ENCODE measurements at regions not wholly inside any gene's neighbourhood (a gene's known extent, or its start where the extent isn't known, plus 50 kb on each side); places are given as distances from the start of the nearest gene placed in this dataset.
"Not testable (repeated sequence)": the region's sequence is repeated elsewhere in the genome, so short reads cannot be mapped to it uniquely, and the experiment has no call there.

GRCh38 chr12:128111333-128111732 lies 155.6 kb upstream of the TMEM132C start:
- Histone ChIP-seq H3K36me3 (no peaks in the 10 kb centered on the region), H3K4me3 (ENCODE audit: low read depth, low read length) (no peak overlapping the region), H3K27ac (no peak overlapping the region), H3K27me3 (ENCODE audit: insufficient read depth, low read depth, severe bottlenecking) (no peaks in the 10 kb centered on the region), H3K9me3 (ENCODE audit: severe bottlenecking) (no peaks in the 10 kb centered on the region)
- no peak for DNase-seq
- no peak for TF ChIP-seq CTCF (IDR thresholded peaks at IDR 0.05; ENCODE audit: low read depth, low read length)

GRCh38 chr12:128111951-128112350 lies 155.0 kb upstream of the TMEM132C start:
- DNase-seq: no peak
- Histone ChIP-seq H3K4me3 (ENCODE audit: low read depth, low read length) (no peak overlapping the region), H3K9me3 (ENCODE audit: severe bottlenecking) (no peaks in the 10 kb centered on the region), H3K27me3 (ENCODE audit: insufficient read depth, low read depth, severe bottlenecking) (no peaks in the 10 kb centered on the region), H3K36me3 (no peaks in the 10 kb centered on the region), H3K27ac (no peak overlapping the region)
- TF ChIP-seq CTCF (IDR thresholded peaks at IDR 0.05; ENCODE audit: low read depth, low read length): no peak

GRCh38 chr12:128113250-128113649 lies 153.7 kb upstream of the TMEM132C start:
- H3K4me3 ChIP-seq (ENCODE audit: low read depth, low read length); H3K27me3 ChIP-seq (ENCODE audit: insufficient read depth, low read depth, severe bottlenecking); H3K36me3 ChIP-seq; DNase-seq; H3K27ac ChIP-seq; H3K9me3 ChIP-seq (ENCODE audit: severe bottlenecking): not testable (repeated sequence)

GRCh38 chr12:128114485-128114884 lies 152.5 kb upstream of the TMEM132C start:
- no peaks in the 10 kb centered on the region for H3K27me3 ChIP-seq (ENCODE audit: insufficient read depth, low read depth, severe bottlenecking)
- H3K4me3 ChIP-seq (ENCODE audit: low read depth, low read length): no peak overlapping the region
- no peak for DNase-seq
- H3K36me3 ChIP-seq: no peaks in the 10 kb centered on the region
- no peak overlapping the region for H3K27ac ChIP-seq
- TF ChIP-seq CTCF (IDR thresholded peaks at IDR 0.05; ENCODE audit: low read depth, low read length): no peak
- H3K9me3 ChIP-seq (ENCODE audit: severe bottlenecking): no peaks in the 10 kb centered on the region

- no peaks in the 10 kb centered on the region for H3K9me3 ChIP-seq (ENCODE audit: severe bottlenecking)
- no peak overlapping the region for H3K27ac ChIP-seq
- no peaks in the 10 kb centered on the region for H3K36me3 ChIP-seq
- H3K4me3 ChIP-seq (ENCODE audit: low read depth, low read length): no peak overlapping the region
- TF ChIP-seq CTCF (IDR thresholded peaks at IDR 0.05; ENCODE audit: low read depth, low read length): no peak
- no peaks in the 10 kb centered on the region for H3K27me3 ChIP-seq (ENCODE audit: insufficient read depth, low read depth, severe bottlenecking)
- no peak for DNase-seq
These were observed 150.4 kb upstream of the TMEM132C start for GRCh38 chr12:128116537-128116936.

GRCh38 chr12:128120035-128120434 lies 146.9 kb upstream of the TMEM132C start:
- no peaks in the 10 kb centered on the region for H3K27me3 ChIP-seq (ENCODE audit: insufficient read depth, low read depth, severe bottlenecking)
- H3K36me3 ChIP-seq: no peaks in the 10 kb centered on the region
- no peak overlapping the region for H3K27ac ChIP-seq
- DNase-seq: no peak
- no peak for TF ChIP-seq CTCF (IDR thresholded peaks at IDR 0.05; ENCODE audit: low read depth, low read length)
- H3K4me3 ChIP-seq (ENCODE audit: low read depth, low read length): no peak overlapping the region
- H3K9me3 ChIP-seq (ENCODE audit: severe bottlenecking): no peaks in the 10 kb centered on the region
